SK-N-MC (cell line): ENCODE measurements at regions not wholly inside any gene's neighbourhood (a gene's known extent, or its start where the extent isn't known, plus 50 kb on each side); places are given as distances from the start of the nearest gene placed in this dataset.
"Not testable (repeated sequence)": the region's sequence is repeated elsewhere in the genome, so short reads cannot be mapped to it uniquely, and the experiment has no call there.

ENCODE experiments used
- EZH2 ChIP-seq: fragments of 200-600 bp; sonication (generic); IDR thresholded peaks from one replicate; pipeline ENCODE4 v1.6.1; 2017; ENCODE audit warnings: antibody characterized with exemption
- POLR2AphosphoS5 ChIP-seq: IDR thresholded peaks from 2 replicates; pipeline ENCODE4 v1.6.1; 2012; ENCODE audit warnings: mild to moderate bottlenecking, low read depth, low read length, borderline replicate concordance

DNA sequence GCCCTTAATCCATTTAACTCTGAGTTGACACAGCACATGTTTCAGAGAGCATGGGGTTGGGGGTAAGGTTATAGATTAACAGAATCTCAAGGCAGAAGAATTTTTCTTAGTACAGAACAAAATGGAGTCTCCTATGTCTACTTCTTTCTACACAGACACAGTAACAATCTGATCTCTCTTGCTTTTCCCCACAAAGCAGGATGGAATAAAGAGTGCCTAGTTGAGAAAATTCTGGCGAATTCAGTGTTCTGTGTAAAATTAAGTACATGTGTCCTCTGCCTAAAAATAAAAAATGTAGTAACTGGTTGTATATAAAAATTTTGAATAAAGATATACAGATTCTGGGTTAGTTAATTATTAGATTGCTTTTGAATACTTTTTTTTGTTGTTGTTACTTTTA lies 290.0 kb downstream of the ALDH8A1 start:
- TF ChIP-seq POLR2AphosphoS5, EZH2: not testable (repeated sequence)
